HG03139 (cell line): ENCODE measurements at regions not wholly inside any gene's neighbourhood (a gene's known extent, or its start where the extent isn't known, plus 50 kb on each side); places are given as distances from the start of the nearest gene placed in this dataset.
"Not testable (repeated sequence)": the region's sequence is repeated elsewhere in the genome, so short reads cannot be mapped to it uniquely, and the experiment has no call there.

ENCODE experiments used
- ATAC-seq: cut with Tn5 transposase; IDR thresholded peaks from one replicate; pipeline ENCODE4 v1.9.1; 2021; ENCODE audit not compliant: unreplicated experiment

GRCh38 chr1:146654763-146655162 lies 283.4 kb upstream of the NBPF12 start:
- ATAC-seq, result not testable (repeated sequence)

- not testable (repeated sequence) for ATAC-seq
Observed at GRCh38 chr1:146645978-146646604, 292.0 kb upstream of the NBPF12 start.

- not testable (repeated sequence) for ATAC-seq
Observed at GRCh38 chr1:146641534-146641933, 296.6 kb upstream of the NBPF12 start.

- not testable (repeated sequence) for ATAC-seq
Observed at GRCh38 chr1:146640671-146641070, 297.5 kb upstream of the NBPF12 start.

GRCh38 chr1:146630302-146630701 lies 307.8 kb upstream of the NBPF12 start:
- ATAC-seq, result not testable (repeated sequence)

GRCh38 chr1:146618582-146618981 lies 319.5 kb upstream of the NBPF12 start:
- ATAC-seq, result not testable (repeated sequence)

GRCh38 chr1:146604681-146605080 lies 333.4 kb upstream of the NBPF12 start:
- not testable (repeated sequence) for ATAC-seq

GRCh38 chr1:146600720-146601307 lies 337.3 kb upstream of the NBPF12 start:
- not testable (repeated sequence) for ATAC-seq

- not testable (repeated sequence) for ATAC-seq
Observed at GRCh38 chr1:146599906-146600305, 338.2 kb upstream of the NBPF12 start.

GRCh38 chr1:146581229-146581628 lies 352.4 kb upstream of the NOTCH2NLA start:
- ATAC-seq, result not testable (repeated sequence)

- ATAC-seq, result not testable (repeated sequence)
Observed at GRCh38 chr1:146567541-146567940, 338.7 kb upstream of the NOTCH2NLA start.

- not testable (repeated sequence) for ATAC-seq
Observed at GRCh38 chr1:146558032-146558431, 329.2 kb upstream of the NOTCH2NLA start.

- ATAC-seq, result not testable (repeated sequence)
Observed at GRCh38 chr1:146556405-146556804, 327.6 kb upstream of the NOTCH2NLA start.

- not testable (repeated sequence) for ATAC-seq
Observed at GRCh38 chr1:146552414-146552813, 323.6 kb upstream of the NOTCH2NLA start.

- not testable (repeated sequence) for ATAC-seq
Observed at GRCh38 chr1:146548684-146549083, 319.9 kb upstream of the NOTCH2NLA start.

GRCh38 chr1:146546189-146546588 lies 317.4 kb upstream of the NOTCH2NLA start:
- not testable (repeated sequence) for ATAC-seq

- not testable (repeated sequence) for ATAC-seq
Observed at GRCh38 chr1:146537775-146538373, 309.1 kb upstream of the NOTCH2NLA start.

- not testable (repeated sequence) for ATAC-seq
Observed at GRCh38 chr1:146536028-146536427, 307.2 kb upstream of the NOTCH2NLA start.

GRCh38 chr1:146535575-146535974 lies 306.8 kb upstream of the NOTCH2NLA start:
- not testable (repeated sequence) for ATAC-seq

GRCh38 chr1:146530958-146531357 lies 302.1 kb upstream of the NOTCH2NLA start:
- not testable (repeated sequence) for ATAC-seq

GRCh38 chr1:146522812-146523211 lies 294.0 kb upstream of the NOTCH2NLA start:
- not testable (repeated sequence) for ATAC-seq

- not testable (repeated sequence) for ATAC-seq
Observed at GRCh38 chr1:146522345-146522744, 293.5 kb upstream of the NOTCH2NLA start.
